GM12878 (cell line): ENCODE measurements at regions not wholly inside any gene's neighbourhood (a gene's known extent, or its start where the extent isn't known, plus 50 kb on each side); places are given as distances from the start of the nearest gene placed in this dataset.

Source experiments
- ATAC-seq: fragments of 200-7000 bp; cut with Tn5 transposase; 3 replicates; pipeline ENCODE4 v1.9.1; 2020; ENCODE audit warnings: mild to moderate bottlenecking, moderate library complexity
- BruUV-seq: library from RNA; stranded (reverse); fragments of 400-500 nt; replicated peaks from 2 replicates; lab custom pipeline; 2021; lab: Mats Ljungman, UMichigan
- CTCF ChIA-PET: fragments of 300-600 bp; sonication (Branson Sonifier 250); formaldehyde crosslinking; extraction: SDS; loops from one replicate; lab custom pipeline; 2021; ENCODE audit warnings: inconsistent platforms; lab: Yijun Ruan, JAX
- POLR2A ChIA-PET: fragments of 350-600 bp; formaldehyde crosslinking; extraction: SDS; loops from one replicate; lab custom pipeline; 2021; ENCODE audit warnings: inconsistent platforms; lab: Charles Lee
- RAD21 ChIA-PET: fragments of 300-600 bp; sonication (Branson Sonifier 250); formaldehyde crosslinking; loops from one replicate; lab custom pipeline; 2023; ENCODE audit warnings: antibody characterized with exemption; ENCODE audit not compliant: unreplicated experiment; lab: Charles Lee
- SMC1A ChIA-PET: fragments of 300-600 bp; sonication (Branson Sonifier 250); formaldehyde crosslinking; loops from one replicate; lab custom pipeline; 2023; ENCODE audit not compliant: unreplicated experiment, uncharacterized antibody; lab: Charles Lee
- DNase-seq: peaks from one replicate; pipeline ENCODE4 v3.0.0-alpha.2; 2011; ENCODE audit warnings: low read depth, low spot score
- FAIRE-seq: peaks from 3 replicates; lab custom pipeline; 2011; peaks lifted over from hg19 to GRCh38; lab: Jason Lieb, UNC
- H2AFZ ChIP-seq: 2 replicates; pipeline ENCODE4 v1.6.0; 2011; ENCODE audit warnings: low read depth, low read length, control low read depth; ENCODE audit not compliant: control insufficient read depth
- H3K27ac ChIP-seq: 2 replicates; pipeline ENCODE4 v1.5.1; 2011; ENCODE audit warnings: control low read depth; ENCODE audit not compliant: control insufficient read depth, insufficient read depth
- H3K27me3 ChIP-seq, 2 experiments: replicated peaks in 1 of 2; 2 replicates each; pipeline versions ENCODE4 v1.6.0 to v1.6.1; 2011; ENCODE audit warnings: low read length in 1 of 2; ENCODE audit not compliant: control insufficient read depth in 2 of 2, insufficient read depth in 2 of 2
- H3K36me3 ChIP-seq, 2 experiments: 2 replicates each; pipeline ENCODE4 v1.5.1; 2011; ENCODE audit warnings: low read length in 1 of 2; ENCODE audit not compliant: control insufficient read depth in 2 of 2, insufficient read depth in 2 of 2
- H3K4me1 ChIP-seq: 2 replicates; pipeline ENCODE4 v1.6.1; 2011; ENCODE audit warnings: mild to moderate bottlenecking, low read length, moderate library complexity, mixed read lengths; ENCODE audit not compliant: control insufficient read depth, insufficient read depth
- H3K4me2 ChIP-seq: 2 replicates; pipeline ENCODE4 v1.6.0; 2011; ENCODE audit warnings: control low read depth; ENCODE audit not compliant: control insufficient read depth, insufficient read depth
- H3K4me3 ChIP-seq: fragments of 200-600 bp; sonication (generic); 2 replicates; pipeline ENCODE4 v1.5.1; 2016
- H3K79me2 ChIP-seq: 2 replicates; pipeline ENCODE4 v1.6.0; 2011; ENCODE audit warnings: low read length; ENCODE audit not compliant: control insufficient read depth, insufficient read depth
- H3K9ac ChIP-seq: 2 replicates; pipeline ENCODE4 v1.8.0; 2011; ENCODE audit warnings: low read length, control low read depth, mixed read lengths; ENCODE audit not compliant: control insufficient read depth, insufficient read depth
- H3K9me3 ChIP-seq: replicated peaks from 3 replicates; pipeline ENCODE4 v1.5.1; 2011; ENCODE audit warnings: mild to moderate bottlenecking, low read length; ENCODE audit not compliant: control insufficient read depth, insufficient read depth
- H4K20me1 ChIP-seq: 2 replicates; pipeline ENCODE4 v1.6.0; 2011; ENCODE audit not compliant: control insufficient read depth, insufficient read depth
- ATF7 ChIP-seq: fragments of 450-650 bp; IDR thresholded peaks from 2 replicates; pipeline ENCODE4 v1.6.1; 2016; ENCODE audit warnings: low read depth, mild to moderate bottlenecking
- GABPA ChIP-seq: IDR thresholded peaks from 2 replicates; pipeline ENCODE4 v1.6.1; 2014; ENCODE audit warnings: antibody characterized with exemption, low read depth, mild to moderate bottlenecking, inconsistent platforms
- GATAD2B ChIP-seq: fragments of 450-650 bp; conservative IDR thresholded peaks from 2 replicates; pipeline ENCODE4 v1.6.1; 2017; ENCODE audit warnings: low read depth, mild to moderate bottlenecking, moderate library complexity
- HDGF ChIP-seq: fragments of 450-650 bp; IDR thresholded peaks from 2 replicates; pipeline ENCODE4 v1.6.1; 2016; ENCODE audit warnings: antibody characterized with exemption
- IKZF2 ChIP-seq, 2 experiments: fragments of 450-650 bp; IDR thresholded peaks; 2 replicates each; pipeline ENCODE4 v1.6.1; 2017; ENCODE audit warnings: mild to moderate bottlenecking in 2 of 2, moderate library complexity in 2 of 2
- JUNB ChIP-seq: IDR thresholded peaks from 2 replicates; pipeline ENCODE4 v1.6.1; 2016; ENCODE audit warnings: antibody characterized with exemption, mild to moderate bottlenecking
- KDM1A ChIP-seq: fragments of 200-600 bp; sonication (generic); IDR thresholded peaks from 2 replicates; pipeline ENCODE4 v1.6.1; 2016; ENCODE audit warnings: borderline replicate concordance
- NFYB ChIP-seq: IDR thresholded peaks from 2 replicates; pipeline ENCODE4 v1.6.1; 2011; ENCODE audit warnings: low read depth, mild to moderate bottlenecking, low read length, improper control_type of control experiment, moderate library complexity; ENCODE audit not compliant: insufficient read depth
- NRF1 ChIP-seq: conservative IDR thresholded peaks from 2 replicates; pipeline ENCODE4 v1.6.1; 2011; ENCODE audit warnings: mild to moderate bottlenecking, low read depth, low read length, improper control_type of control experiment
- RAD21 ChIP-seq: IDR thresholded peaks from 2 replicates; pipeline ENCODE4 v1.6.1; 2011; ENCODE audit warnings: mild to moderate bottlenecking, low read depth, low read length, moderate library complexity; ENCODE audit not compliant: insufficient read depth
- RFX5 ChIP-seq: IDR thresholded peaks from 2 replicates; pipeline ENCODE4 v1.6.1; 2011; ENCODE audit warnings: low read depth, low read length, improper control_type of control experiment
- SMAD5 ChIP-seq: IDR thresholded peaks from 2 replicates; pipeline ENCODE4 v1.6.1; 2016; ENCODE audit warnings: antibody characterized with exemption, low read depth
- SRF ChIP-seq, 2 experiments: IDR thresholded peaks; 2 replicates each; pipeline ENCODE4 v1.6.1; 2011; ENCODE audit warnings: low read depth in 2 of 2, low read length in 2 of 2, mild to moderate bottlenecking in 1 of 2, moderate library complexity in 1 of 2
- TARDBP ChIP-seq: IDR thresholded peaks from 2 replicates; pipeline ENCODE4 v1.6.1; 2016; ENCODE audit warnings: borderline replicate concordance
- TBL1XR1 ChIP-seq: IDR thresholded peaks from 2 replicates; pipeline ENCODE4 v1.6.1; 2012; ENCODE audit warnings: low read depth, low read length, improper control_type of control experiment
- ZNF24 ChIP-seq: fragments of 450-650 bp; IDR thresholded peaks from 2 replicates; pipeline ENCODE4 v1.6.1; 2017; ENCODE audit warnings: antibody characterized with exemption, mild to moderate bottlenecking
- ZZZ3 ChIP-seq: IDR thresholded peaks from 2 replicates; pipeline ENCODE4 v1.6.1; 2011; ENCODE audit warnings: low read depth; ENCODE audit not compliant: control insufficient read depth, insufficient read length
- WGBS: methylation state at CpG from one replicate; pipeline ENCODE4 v1.1.6; 2016; ENCODE audit warnings: low lambda C conversion rate; ENCODE audit not compliant: insufficient replicate concordance, insufficient coverage; ENCODE audit errors: missing lambda C conversion rate; 5-methylcytosine and 5-hydroxymethylcytosine counted together
- in situ Hi-C: fragments of 300-500 bp; cut with MboI; formaldehyde crosslinking; loops from 9 replicates; pipeline ENCODE4 v1.14.3; 2018; ENCODE audit warnings: mixed read lengths
- intact Hi-C: fragments of 100-400 bp; cut with micrococcal nuclease; formaldehyde crosslinking; loops from one replicate; pipeline ENCODE4 v1.14.2; 2022; ENCODE audit not compliant: unreplicated experiment
- TF ChIP-seq, protein P1 (sequence below): IDR thresholded peaks from 2 replicates; pipeline ENCODE4 v1.6.1; 2011; ENCODE audit warnings: borderline replicate concordance, low read depth, mild to moderate bottlenecking, moderate library complexity, low read length; ENCODE audit not compliant: insufficient read depth, poor library complexity, severe bottlenecking
- TF ChIP-seq, protein P2 (sequence below): fragments of 450-650 bp; IDR thresholded peaks from 2 replicates; pipeline ENCODE4 v1.6.1; 2017; ENCODE audit warnings: mild to moderate bottlenecking, moderate library complexity

GRCh38 chr2:210955591-210955990 is 399.2 kb downstream of the CPS1 start:
- BruUV-seq = no TSS peak
- Histone ChIP-seq H2AFZ (no peak overlapping the region), H3K4me2 (no peak overlapping the region), H3K9me3 (no peaks in the 10 kb centered on the region), H3K4me1 (no peaks in the 10 kb centered on the region), H3K27ac (no peak overlapping the region), H4K20me1 (no peaks in the 10 kb centered on the region), H3K79me2 (no peaks in the 10 kb centered on the region), H3K4me3 (no peak overlapping the region), H3K27me3 (no peaks in the 10 kb centered on the region), H3K9ac (no peak overlapping the region), H3K36me3 (no peaks in the 10 kb centered on the region)
- DNase-seq = no peak
- ATAC-seq = no peak
- intact Hi-C loops (no loop called here), in situ Hi-C loops (no loop called here)
- no peak for FAIRE-seq
- CTCF ChIA-PET = no interaction called here
- 57% methylated on average over 3 of the region's 3 CpGs for WGBS
- SMC1A ChIA-PET = no interaction called here
- TF ChIP-seq RFX5 = no peak
- TF ChIP-seq SRF (IDR thresholded peaks at IDR 0.05; ENCODE audit: low read depth in 2 of 2, low read length in 2 of 2) = no peak
- TF ChIP-seq, protein P1, sequence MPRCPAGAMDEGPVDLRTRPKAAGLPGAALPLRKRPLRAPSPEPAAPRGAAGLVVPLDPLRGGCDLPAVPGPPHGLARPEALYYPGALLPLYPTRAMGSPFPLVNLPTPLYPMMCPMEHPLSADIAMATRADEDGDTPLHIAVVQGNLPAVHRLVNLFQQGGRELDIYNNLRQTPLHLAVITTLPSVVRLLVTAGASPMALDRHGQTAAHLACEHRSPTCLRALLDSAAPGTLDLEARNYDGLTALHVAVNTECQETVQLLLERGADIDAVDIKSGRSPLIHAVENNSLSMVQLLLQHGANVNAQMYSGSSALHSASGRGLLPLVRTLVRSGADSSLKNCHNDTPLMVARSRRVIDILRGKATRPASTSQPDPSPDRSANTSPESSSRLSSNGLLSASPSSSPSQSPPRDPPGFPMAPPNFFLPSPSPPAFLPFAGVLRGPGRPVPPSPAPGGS = no peak
- no peak for TF ChIP-seq GATAD2B
- TF ChIP-seq JUNB = no peak
- no peak for TF ChIP-seq NRF1
- TF ChIP-seq IKZF2 (IDR thresholded peaks at IDR 0.05) = no peak
- TF ChIP-seq SMAD5 = no peak
- no peak for TF ChIP-seq NFYB
- TF ChIP-seq GABPA = no peak
- no peak for TF ChIP-seq TARDBP
- no peak for TF ChIP-seq ZZZ3
- TF ChIP-seq RAD21 = no peak
- no peak for TF ChIP-seq HDGF
- TF ChIP-seq, protein P2, sequence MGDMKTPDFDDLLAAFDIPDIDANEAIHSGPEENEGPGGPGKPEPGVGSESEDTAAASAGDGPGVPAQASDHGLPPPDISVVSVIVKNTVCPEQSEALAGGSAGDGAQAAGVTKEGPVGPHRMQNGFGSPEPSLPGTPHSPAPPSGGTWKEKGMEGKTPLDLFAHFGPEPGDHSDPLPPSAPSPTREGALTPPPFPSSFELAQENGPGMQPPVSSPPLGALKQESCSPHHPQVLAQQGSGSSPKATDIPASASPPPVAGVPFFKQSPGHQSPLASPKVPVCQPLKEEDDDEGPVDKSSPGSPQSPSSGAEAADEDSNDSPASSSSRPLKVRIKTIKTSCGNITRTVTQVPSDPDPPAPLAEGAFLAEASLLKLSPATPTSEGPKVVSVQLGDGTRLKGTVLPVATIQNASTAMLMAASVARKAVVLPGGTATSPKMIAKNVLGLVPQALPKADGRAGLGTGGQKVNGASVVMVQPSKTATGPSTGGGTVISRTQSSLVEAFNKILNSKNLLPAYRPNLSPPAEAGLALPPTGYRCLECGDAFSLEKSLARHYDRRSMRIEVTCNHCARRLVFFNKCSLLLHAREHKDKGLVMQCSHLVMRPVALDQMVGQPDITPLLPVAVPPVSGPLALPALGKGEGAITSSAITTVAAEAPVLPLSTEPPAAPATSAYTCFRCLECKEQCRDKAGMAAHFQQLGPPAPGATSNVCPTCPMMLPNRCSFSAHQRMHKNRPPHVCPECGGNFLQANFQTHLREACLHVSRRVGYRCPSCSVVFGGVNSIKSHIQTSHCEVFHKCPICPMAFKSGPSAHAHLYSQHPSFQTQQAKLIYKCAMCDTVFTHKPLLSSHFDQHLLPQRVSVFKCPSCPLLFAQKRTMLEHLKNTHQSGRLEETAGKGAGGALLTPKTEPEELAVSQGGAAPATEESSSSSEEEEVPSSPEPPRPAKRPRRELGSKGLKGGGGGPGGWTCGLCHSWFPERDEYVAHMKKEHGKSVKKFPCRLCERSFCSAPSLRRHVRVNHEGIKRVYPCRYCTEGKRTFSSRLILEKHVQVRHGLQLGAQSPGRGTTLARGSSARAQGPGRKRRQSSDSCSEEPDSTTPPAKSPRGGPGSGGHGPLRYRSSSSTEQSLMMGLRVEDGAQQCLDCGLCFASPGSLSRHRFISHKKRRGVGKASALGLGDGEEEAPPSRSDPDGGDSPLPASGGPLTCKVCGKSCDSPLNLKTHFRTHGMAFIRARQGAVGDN = no peak
- no peak for TF ChIP-seq ATF7
- no peak for TF ChIP-seq ZNF24
- no peak for TF ChIP-seq TBL1XR1
- no peak for TF ChIP-seq KDM1A
- RAD21 ChIA-PET = no interaction called here
- POLR2A ChIA-PET = no interaction called here
